GM19035 (cell line): ENCODE measurements at regions not wholly inside any gene's neighbourhood (a gene's known extent, or its start where the extent isn't known, plus 50 kb on each side); places are given as distances from the start of the nearest gene placed in this dataset.

ENCODE experiments used
- ATAC-seq: cut with Tn5 transposase; IDR thresholded peaks from one replicate; pipeline ENCODE4 v1.9.1; 2021; ENCODE audit not compliant: unreplicated experiment

GRCh38 chr14:61110316-61111082, 129.5 kb downstream of the SLC38A6 start:
- no peak for ATAC-seq

- ATAC-seq = no peak
These were observed 128.2 kb downstream of the SLC38A6 start for GRCh38 chr14:61109288-61109687.

- no peak for ATAC-seq
These were observed 127.6 kb downstream of the SLC38A6 start for GRCh38 chr14:61108496-61109141.

- ATAC-seq = no peak
These were observed 126.9 kb downstream of the SLC38A6 start for GRCh38 chr14:61107869-61108493.

- ATAC-seq = no peak
These were observed 126.1 kb downstream of the SLC38A6 start for GRCh38 chr14:61106959-61107641.

GRCh38 chr14:61106271-61106958, 125.4 kb downstream of the SLC38A6 start:
- no peak for ATAC-seq

- ATAC-seq = no peak
These were observed 123.3 kb downstream of the SLC38A6 start for GRCh38 chr14:61104358-61104757.

GRCh38 chr14:61103541-61104339, 122.7 kb downstream of the SLC38A6 start:
- peak; percentile 78 for ATAC-seq

GRCh38 chr14:61102549-61103466, 121.8 kb downstream of the SLC38A6 start:
- ATAC-seq = no peak
